ENCODE measurements at regions not wholly inside any gene's neighbourhood (a gene's known extent, or its start where the extent isn't known, plus 50 kb on each side); places are given as distances from the start of the nearest gene placed in this dataset.

- no peak for DNase-seq
Measured at GRCh38 chr12:77486872-77487271, 343.8 kb upstream of the NAV3 start.

- no peak for DNase-seq
Measured at GRCh38 chr12:77485961-77486854, 344.5 kb upstream of the NAV3 start.

GRCh38 chr12:77481687-77482086 is 349.0 kb upstream of the NAV3 start:
- DNase-seq, result no peak

GRCh38 chr12:77477907-77478533 is 352.7 kb upstream of the NAV3 start:
- DNase-seq, result no peak

GRCh38 chr12:77471801-77472200 is 358.9 kb upstream of the NAV3 start:
- DNase-seq, result no peak

DNA sequence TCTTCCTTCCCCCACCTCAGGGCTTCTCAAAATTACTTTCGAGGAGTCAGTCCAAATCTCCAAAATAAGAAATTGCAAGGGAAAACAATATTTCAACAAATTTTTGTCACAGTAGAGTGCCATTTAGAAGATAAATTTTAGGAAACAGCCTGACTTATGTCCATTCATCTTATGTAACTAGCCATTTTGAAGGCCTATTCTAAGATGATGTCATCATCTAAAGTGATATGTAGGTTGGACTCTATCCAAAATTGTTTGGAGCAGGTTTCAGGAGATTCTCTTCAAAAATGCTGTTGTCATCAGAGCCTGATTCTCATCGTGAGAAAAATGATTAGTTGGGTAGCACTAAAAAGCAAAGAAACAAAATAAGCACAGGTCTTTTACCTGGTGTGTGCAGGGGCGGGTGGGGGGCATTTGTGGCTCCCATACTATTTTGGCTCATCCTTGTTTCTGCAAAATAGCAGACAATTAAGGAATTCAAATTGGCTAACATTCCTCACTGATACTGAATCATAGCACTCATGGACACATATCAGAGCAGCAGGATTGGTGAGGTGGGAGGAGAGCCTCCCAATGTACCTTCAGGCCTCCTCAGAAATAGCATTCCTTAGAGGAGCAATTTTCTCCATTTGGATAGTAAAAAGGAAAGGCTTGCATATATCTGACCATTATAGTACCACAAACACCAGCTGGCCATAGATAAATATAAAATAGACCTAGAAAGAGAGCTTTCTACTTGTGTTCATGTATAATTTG is 360.9 kb upstream of the NAV3 start:
- no peak for DNase-seq

DNA sequence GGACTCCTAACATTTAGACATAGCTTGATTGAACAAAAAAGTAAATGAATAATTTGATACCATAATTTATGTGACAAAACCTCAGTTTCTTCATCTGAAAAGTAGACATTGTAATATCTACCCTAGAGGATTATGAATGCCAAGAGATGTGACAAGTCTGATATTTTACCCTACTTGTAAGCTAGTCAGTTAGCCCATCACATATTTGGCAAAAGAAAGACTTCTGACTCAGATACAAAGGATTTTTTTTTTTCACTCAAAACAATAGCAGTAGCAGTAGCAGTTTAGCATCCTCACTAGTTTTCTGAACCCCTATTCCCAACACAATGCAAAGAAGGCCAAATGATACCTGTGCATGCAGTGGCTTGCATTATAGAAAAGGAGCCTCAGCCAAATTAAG is 377.3 kb upstream of the E2F7 start:
- no peak for DNase-seq

GRCh38 chr12:77439749-77440148 is 374.4 kb upstream of the E2F7 start:
- no peak for DNase-seq

GRCh38 chr12:77438644-77439043 is 373.3 kb upstream of the E2F7 start:
- DNase-seq, result no peak

DNA sequence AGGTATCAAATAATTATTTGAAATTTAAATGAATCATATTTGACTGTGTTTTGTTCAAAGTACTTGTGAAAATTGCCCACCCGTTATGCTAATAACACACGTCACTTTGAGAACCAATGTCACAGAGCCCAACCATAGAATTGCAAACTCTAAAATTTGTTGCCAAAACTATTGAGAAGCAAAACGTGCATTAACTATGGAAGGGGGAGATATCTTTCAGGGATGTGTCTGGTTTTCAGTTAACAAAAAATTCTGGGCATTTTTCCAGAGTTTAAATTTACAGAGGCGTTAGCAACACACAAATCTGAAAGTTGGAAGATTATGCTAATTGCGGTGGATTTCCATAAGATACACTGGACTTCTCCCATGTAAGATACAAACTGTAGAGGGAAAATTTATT is 371.8 kb upstream of the E2F7 start:
- no peak for DNase-seq

DNA sequence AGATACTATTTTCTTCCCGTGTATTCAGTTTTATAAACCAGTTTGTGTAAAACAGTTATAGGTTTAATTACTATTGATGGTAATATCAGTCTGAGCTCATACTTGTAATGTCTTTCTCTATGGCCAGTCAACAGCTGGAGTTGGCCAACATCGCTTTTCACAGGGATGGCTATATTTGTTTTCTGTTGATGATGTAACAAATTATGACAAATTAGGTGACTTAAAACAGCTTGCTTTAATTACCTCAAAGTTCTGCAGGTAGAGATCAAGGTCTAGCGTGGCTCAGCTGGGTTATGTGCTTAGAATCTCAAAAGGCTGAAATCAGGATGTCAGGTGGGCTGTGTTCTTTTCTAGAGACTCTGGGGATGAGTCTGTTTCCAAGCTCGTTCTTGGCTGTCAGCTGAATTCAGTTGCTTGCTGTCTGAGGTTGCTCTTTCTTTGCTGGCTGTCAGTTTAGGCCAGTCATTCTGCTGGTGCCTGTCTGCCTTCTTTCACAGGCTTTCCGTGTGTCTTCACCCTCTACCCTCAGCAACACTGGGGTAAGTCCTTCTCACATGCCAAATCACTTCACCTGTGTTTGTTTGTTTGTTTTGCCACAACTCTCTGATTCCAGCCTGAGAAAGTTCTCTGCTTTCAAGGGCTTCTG is 370.2 kb upstream of the E2F7 start:
- DNase-seq, result no peak

DNA sequence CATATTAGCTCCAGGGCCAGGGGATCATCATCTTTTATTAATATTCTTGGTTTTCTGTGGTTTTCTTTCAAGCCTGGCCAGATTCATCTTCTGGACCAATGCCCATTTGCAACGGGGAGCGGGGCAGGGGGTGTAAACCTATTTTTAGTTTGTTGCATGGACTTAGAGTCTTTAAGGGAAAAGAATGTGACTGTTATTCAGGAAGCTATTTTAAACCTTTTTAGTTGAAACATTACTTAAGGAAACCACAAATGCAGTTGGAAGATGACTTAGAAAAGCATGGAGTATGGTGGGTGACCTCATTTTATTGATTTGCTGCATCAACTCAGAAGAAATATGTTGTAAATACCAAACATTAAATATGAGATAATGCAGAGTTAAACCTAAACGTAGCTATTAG is 368.4 kb upstream of the E2F7 start:
- no peak for DNase-seq

- no peak for DNase-seq
Measured at GRCh38 chr12:77429426-77429825, 364.1 kb upstream of the E2F7 start.

- DNase-seq, result no peak
Measured at GRCh38 chr12:77421152-77421551, 355.8 kb upstream of the E2F7 start.

DNA sequence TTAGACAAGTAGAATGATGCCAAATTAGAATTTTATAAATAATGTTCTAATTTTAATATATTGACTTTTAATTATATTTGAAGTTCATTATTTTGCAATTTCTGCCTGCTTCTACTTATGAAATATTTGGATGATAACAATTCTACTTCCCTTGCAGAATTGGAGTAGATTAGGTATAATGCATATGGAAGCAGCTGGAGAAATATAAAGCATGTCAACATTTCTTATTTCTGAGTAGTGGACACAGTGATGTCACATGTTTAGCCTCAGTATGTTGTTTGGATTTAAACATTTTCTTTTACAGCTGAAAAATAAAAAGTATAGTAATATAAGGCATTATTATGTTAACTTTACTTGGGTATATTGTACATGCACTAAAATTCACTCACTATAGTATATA is 344.2 kb upstream of the E2F7 start:
- DNase-seq, result no peak

- no peak for DNase-seq
Measured at GRCh38 chr12:77407931-77408330, 342.6 kb upstream of the E2F7 start.

GRCh38 chr12:77406219-77406905 is 341.0 kb upstream of the E2F7 start:
- DNase-seq, result no peak

GRCh38 chr12:77402716-77403115 is 337.3 kb upstream of the E2F7 start:
- no peak for DNase-seq

DNA sequence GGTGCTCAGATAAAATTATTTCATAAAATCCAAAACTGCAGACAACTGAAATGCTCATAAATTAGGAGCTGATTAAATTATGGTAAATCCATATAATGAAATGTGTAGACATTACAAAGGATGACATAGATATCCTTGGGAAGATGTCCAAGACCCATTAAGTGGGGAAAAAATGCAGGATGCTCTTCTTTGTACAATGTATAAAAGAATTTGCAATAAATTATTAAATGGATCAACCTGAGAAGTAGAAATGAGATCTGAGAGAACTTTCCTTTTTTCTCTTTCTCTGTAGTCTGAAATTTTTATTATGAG is 336.4 kb upstream of the E2F7 start:
- DNase-seq, result no peak

GRCh38 chr12:77401064-77401769 is 335.8 kb upstream of the E2F7 start:
- no peak for DNase-seq

DNA sequence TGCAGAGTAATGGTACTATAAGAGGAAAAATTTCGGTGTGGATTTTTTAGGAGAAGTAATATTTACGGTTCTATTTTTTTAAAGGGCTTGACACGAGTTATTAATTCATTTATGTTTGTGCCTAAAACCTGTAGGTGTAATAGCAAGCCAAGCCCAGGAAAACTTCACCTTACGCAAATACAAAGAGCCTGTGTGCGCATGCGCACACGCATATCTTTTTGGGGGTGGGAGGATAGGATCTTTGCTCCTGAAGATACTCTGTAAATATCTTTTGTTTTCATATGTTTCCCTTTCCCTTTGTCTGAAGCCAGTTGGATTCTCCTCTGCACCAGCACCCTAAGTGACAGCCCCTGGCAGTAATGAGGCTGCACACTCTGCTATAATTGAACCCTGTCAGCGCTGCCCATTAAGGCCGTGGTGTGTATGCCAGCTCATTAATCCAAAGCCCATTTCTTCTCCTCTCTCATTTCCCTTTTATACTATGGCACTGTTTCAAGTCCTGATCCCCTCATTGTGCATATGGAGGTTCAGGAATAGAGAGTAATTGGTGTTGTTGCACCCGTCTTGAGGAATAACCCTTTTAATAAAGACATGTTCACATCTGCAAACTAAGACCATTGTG is 327.2 kb upstream of the E2F7 start:
- DNase-seq, result peak; percentile 80
